ENCODE measurements at regions not wholly inside any gene's neighbourhood (a gene's known extent, or its start where the extent isn't known, plus 50 kb on each side); places are given as distances from the start of the nearest gene placed in this dataset.

GRCh38 chr15:31461375-31461774, 134.7 kb downstream of the KLF13 start:
- TF ChIP-seq CTCF (IDR thresholded peaks at IDR 0.05; ENCODE audit: extremely low read depth in 1 of 2, insufficient read depth in 1 of 2, low read depth in 1 of 2, low read length in 2 of 2), result no peak
- TF ChIP-seq POLR2A (IDR thresholded peaks at IDR 0.05; ENCODE audit: low read depth, low read length), result no peak
- TF ChIP-seq POLR2AphosphoS5 (IDR thresholded peaks at IDR 0.05; ENCODE audit: insufficient read depth, low read depth, low read length), result no peak
- TF ChIP-seq MYC (IDR thresholded peaks at IDR 0.05; ENCODE audit: low read depth, low read length), result no peak
- TF ChIP-seq GATA2 (IDR thresholded peaks at IDR 0.05; ENCODE audit: insufficient read depth, insufficient read length, low read depth, low read length), result no peak
- TF ChIP-seq MAX (IDR thresholded peaks at IDR 0.05; ENCODE audit: insufficient read depth, insufficient read length), result no peak
- TF ChIP-seq FOS (IDR thresholded peaks at IDR 0.05; ENCODE audit: borderline replicate concordance, insufficient read depth, low read length), result no peak
- no peak for TF ChIP-seq EZH2 (IDR thresholded peaks at IDR 0.05; ENCODE audit: borderline replicate concordance, low read depth, low read length, severe bottlenecking)
- no peak for TF ChIP-seq JUN (IDR thresholded peaks at IDR 0.05; ENCODE audit: borderline replicate concordance, insufficient read depth, insufficient read length, low read depth)

All from endothelial cell of umbilical vein (primary cell).